HG03097 (cell line): ENCODE measurements at regions not wholly inside any gene's neighbourhood (a gene's known extent, or its start where the extent isn't known, plus 50 kb on each side); places are given as distances from the start of the nearest gene placed in this dataset.

ENCODE experiments used
- ATAC-seq: cut with Tn5 transposase; IDR thresholded peaks from one replicate; pipeline ENCODE4 v1.9.1; 2021; ENCODE audit not compliant: unreplicated experiment, low FRiP score

- no peak for ATAC-seq
Measured at GRCh38 chr16:86383488-86384262, 126.7 kb upstream of the FOXF1 start.

- ATAC-seq: no peak
Measured at GRCh38 chr16:86384263-86384649, 126.1 kb upstream of the FOXF1 start.

GRCh38 chr16:86384980-86385379 lies 125.3 kb upstream of the FOXF1 start:
- ATAC-seq: no peak

GRCh38 chr16:86387468-86388440 lies 122.6 kb upstream of the FOXF1 start:
- ATAC-seq: no peak

GRCh38 chr16:86388976-86389375 lies 121.4 kb upstream of the FOXF1 start:
- ATAC-seq: no peak

- ATAC-seq: no peak
Measured at GRCh38 chr16:86389566-86390328, 120.6 kb upstream of the FOXF1 start.

GRCh38 chr16:86390335-86390734 lies 120.0 kb upstream of the FOXF1 start:
- no peak for ATAC-seq

GRCh38 chr16:86391486-86391885 lies 118.8 kb upstream of the FOXF1 start:
- ATAC-seq: no peak

- ATAC-seq: no peak
Measured at GRCh38 chr16:86391984-86392383, 118.3 kb upstream of the FOXF1 start.

- no peak for ATAC-seq
Measured at GRCh38 chr16:86392436-86393152, 117.7 kb upstream of the FOXF1 start.

GRCh38 chr16:86393907-86394626 lies 116.3 kb upstream of the FOXF1 start:
- no peak for ATAC-seq

- ATAC-seq: no peak
Measured at GRCh38 chr16:86395477-86395876, 114.8 kb upstream of the FOXF1 start.

- no peak for ATAC-seq
Measured at GRCh38 chr16:86396422-86396821, 113.9 kb upstream of the FOXF1 start.

GRCh38 chr16:86396901-86397311 lies 113.4 kb upstream of the FOXF1 start:
- ATAC-seq: no peak

GRCh38 chr16:86398201-86398600 lies 112.1 kb upstream of the FOXF1 start:
- ATAC-seq: no peak

GRCh38 chr16:86398622-86399021 lies 111.7 kb upstream of the FOXF1 start:
- no peak for ATAC-seq

- ATAC-seq: no peak
Measured at GRCh38 chr16:86401126-86401525, 109.2 kb upstream of the FOXF1 start.

GRCh38 chr16:86403085-86403484 lies 107.2 kb upstream of the FOXF1 start:
- ATAC-seq: no peak

GRCh38 chr16:86403541-86404163 lies 106.7 kb upstream of the FOXF1 start:
- no peak for ATAC-seq
